ENCODE measurements at regions not wholly inside any gene's neighbourhood (a gene's known extent, or its start where the extent isn't known, plus 50 kb on each side); places are given as distances from the start of the nearest gene placed in this dataset.
A peak's percentile ranks its signal among the peaks of the same experiment; 100 is the strongest.

DNA sequence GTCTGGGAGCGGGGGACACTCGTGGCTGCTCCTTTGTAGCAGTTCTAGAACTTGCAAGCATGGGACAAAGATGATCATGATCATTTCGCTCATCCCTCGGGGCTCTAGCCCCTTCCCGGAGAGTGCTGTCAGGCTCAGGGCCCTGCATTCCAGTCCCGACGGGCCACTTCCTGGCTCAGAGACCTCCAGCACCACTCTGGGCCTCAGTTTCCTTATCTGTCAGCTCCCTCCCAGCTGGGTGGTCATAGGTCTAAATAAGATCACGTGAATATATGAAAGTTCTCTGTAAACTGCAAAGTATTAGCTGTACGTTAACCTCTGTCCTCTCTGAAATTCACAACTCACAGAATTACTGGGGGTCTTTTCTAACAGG lies 52.8 kb upstream of the SLC6A11 start:
- no peaks in the 10 kb centered on the region for H3K36me3 Mint-ChIP-seq
- no peaks in the 10 kb centered on the region for H3K9me3 ChIP-seq (ENCODE audit: low read length)
- H3K4me1 Mint-ChIP-seq = no peaks in the 10 kb centered on the region
- H3K27me3 Mint-ChIP-seq = peaks cover 13 to 54% of the 10 kb centered on the region in 2 donors
- no peak overlapping the region for H3K27ac Mint-ChIP-seq
- CTCF ChIA-PET = interaction anchor here (1.3 kb wide), 1 partner anchor 11 kb away, joined by 3 read pairs; no protein-coding TSS in a partner anchor
- no peaks in the 10 kb centered on the region for H3K9me3 Mint-ChIP-seq
- H3K4me1 ChIP-seq (ENCODE audit: insufficient read depth, low read length) = no peaks in the 10 kb centered on the region
- peak overlapping the region in 1 of 7 donors; percentile 73 for H3K4me3 Mint-ChIP-seq
- no peaks in the 10 kb centered on the region for H3K36me3 ChIP-seq (ENCODE audit: insufficient read depth, low read length)
- no peak overlapping the region for H3K27ac ChIP-seq (ENCODE audit: low read depth, low read length)
- H3K27me3 ChIP-seq (ENCODE audit: insufficient read depth, low read length, poor library complexity, severe bottlenecking) = no peaks in the 10 kb centered on the region
- POLR2A ChIA-PET = no interaction called here
- no peak for DNase-seq
- no peak overlapping the region for H3K4me3 ChIP-seq (ENCODE audit: low read length)

DNA sequence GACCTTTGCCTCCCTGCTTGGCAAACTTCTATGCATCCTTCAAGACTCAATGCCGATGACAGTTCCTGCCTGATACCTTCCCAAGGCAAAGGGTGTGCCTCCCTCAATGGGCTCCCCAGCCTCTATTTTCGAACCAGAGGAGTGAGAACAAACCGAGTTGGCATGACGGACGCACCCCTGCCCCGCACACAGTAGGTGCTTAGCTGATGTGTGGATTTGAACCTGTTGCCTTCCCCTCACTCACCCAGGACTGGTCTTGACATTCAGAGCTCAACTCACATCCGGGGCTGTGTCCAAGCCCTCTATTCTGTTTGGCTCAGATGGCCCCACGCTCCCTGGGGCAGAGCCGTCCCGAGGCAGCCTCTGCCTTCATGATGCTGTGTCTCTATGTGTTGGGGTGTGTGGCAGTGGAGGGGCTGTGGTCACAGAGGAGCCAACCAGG lies 52.2 kb upstream of the SLC6A11 start:
- Histone ChIP-seq H3K9me3 (ENCODE audit: low read length) (no peaks in the 10 kb centered on the region), H3K27me3 (ENCODE audit: insufficient read depth, low read length, poor library complexity, severe bottlenecking) (no peaks in the 10 kb centered on the region), H3K4me3 (ENCODE audit: low read length) (no peak overlapping the region), H3K27ac (ENCODE audit: low read depth, low read length) (no peak overlapping the region), H3K36me3 (ENCODE audit: insufficient read depth, low read length) (no peaks in the 10 kb centered on the region), H3K4me1 (ENCODE audit: insufficient read depth, low read length) (no peaks in the 10 kb centered on the region)
- H3K4me3 Mint-ChIP-seq = no peak overlapping the region
- ChIA-PET CTCF (interaction anchor here (1.3 kb wide), 1 partner anchor 12 kb away, joined by 3 read pairs; no protein-coding TSS in a partner anchor), POLR2A (no interaction called here)
- H3K9me3 Mint-ChIP-seq = no peaks in the 10 kb centered on the region
- DNase-seq = no peak
- no peaks in the 10 kb centered on the region for H3K36me3 Mint-ChIP-seq
- H3K27me3 Mint-ChIP-seq = peaks cover 8 to 54% of the 10 kb centered on the region in 2 donors
- no peak overlapping the region for H3K27ac Mint-ChIP-seq
- H3K4me1 Mint-ChIP-seq = no peaks in the 10 kb centered on the region

DNA sequence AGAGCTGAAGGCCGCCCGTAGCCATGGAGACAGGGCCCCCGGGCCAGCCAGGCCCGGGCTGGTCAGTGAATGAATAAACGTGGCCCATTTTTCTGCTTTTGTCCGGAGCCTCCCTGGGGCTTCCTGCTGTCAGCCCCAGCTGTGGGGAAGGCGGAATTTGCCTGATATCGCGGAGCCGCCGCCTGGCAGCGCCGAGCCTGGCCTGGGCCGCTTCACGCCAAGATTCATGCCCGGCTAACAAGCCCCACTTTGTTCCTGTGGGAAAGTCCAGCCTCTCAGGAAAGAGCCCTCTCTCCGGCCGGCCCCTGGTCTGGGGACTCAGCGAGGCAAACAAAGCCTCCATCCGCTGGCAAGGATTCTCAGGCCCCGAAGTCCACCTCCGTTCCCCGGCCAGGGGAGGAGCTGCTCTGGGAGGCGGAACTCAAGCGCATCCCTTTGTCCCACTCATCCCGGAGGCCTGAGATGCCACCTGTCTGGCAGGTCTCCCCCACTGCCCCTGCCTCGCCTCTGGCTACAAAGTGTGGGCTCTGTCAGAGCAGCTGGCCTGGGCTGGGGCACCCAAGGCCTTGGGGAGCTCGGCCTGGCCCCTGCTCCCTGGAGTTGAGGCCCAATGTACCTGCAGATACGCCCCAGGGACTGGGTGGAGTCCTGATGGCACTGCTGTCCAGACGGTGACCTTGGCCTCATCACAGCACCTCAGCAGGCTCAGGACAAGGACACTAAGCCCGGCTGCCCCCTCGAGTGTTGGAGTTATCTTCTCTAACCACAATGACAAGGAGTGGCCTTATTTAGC lies 51.6 kb upstream of the SLC6A11 start:
- Histone ChIP-seq H3K36me3 (ENCODE audit: insufficient read depth, low read length) (no peaks in the 10 kb centered on the region), H3K9me3 (ENCODE audit: low read length) (no peaks in the 10 kb centered on the region), H3K4me1 (ENCODE audit: insufficient read depth, low read length) (no peaks in the 10 kb centered on the region), H3K27me3 (ENCODE audit: insufficient read depth, low read length, poor library complexity, severe bottlenecking) (no peaks in the 10 kb centered on the region), H3K27ac (ENCODE audit: low read depth, low read length) (no peak overlapping the region), H3K4me3 (ENCODE audit: low read length) (no peak overlapping the region)
- H3K4me1 Mint-ChIP-seq = no peaks in the 10 kb centered on the region
- POLR2A ChIA-PET = no interaction called here
- CTCF ChIA-PET = no interaction called here
- no peak for DNase-seq
- H3K4me3 Mint-ChIP-seq = no peak overlapping the region
- H3K36me3 Mint-ChIP-seq = no peaks in the 10 kb centered on the region
- H3K27me3 Mint-ChIP-seq = peaks cover 5 to 55% of the 10 kb centered on the region in 2 donors
- no peaks in the 10 kb centered on the region for H3K9me3 Mint-ChIP-seq
- no peak overlapping the region for H3K27ac Mint-ChIP-seq

DNA sequence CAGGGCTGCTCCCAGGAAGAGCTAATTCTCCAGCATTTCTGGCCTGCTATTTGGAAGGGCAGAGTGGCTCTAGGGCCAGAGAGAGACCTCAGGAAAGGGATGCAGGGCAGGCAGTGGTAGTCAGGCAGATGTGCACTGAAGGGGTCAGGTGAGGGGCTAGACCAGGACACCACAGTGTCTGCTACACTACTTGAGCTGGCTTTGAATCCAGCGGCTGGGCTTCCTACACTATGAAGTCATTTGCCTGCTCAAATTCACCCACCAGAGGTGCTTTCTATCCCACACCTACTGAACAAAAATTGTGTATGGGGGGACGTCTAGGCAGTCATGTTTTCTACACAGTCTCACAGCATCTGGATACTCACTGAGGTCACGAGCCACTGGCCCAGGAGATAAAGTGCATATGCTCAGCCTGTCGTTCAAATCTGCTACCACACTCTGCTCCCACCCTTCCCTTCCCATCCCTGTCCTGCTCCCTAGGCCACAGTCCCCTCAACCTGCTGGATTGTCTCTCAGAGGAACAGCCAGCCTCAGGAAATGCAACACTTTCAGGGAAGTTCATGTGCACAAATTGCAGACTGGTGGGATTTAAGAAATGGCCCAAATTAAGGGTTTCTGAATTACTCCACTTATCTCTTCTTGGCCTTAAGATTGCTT lies 49.9 kb upstream of the SLC6A11 start:
- CTCF ChIA-PET = no interaction called here
- no peak overlapping the region for H3K4me3 ChIP-seq (ENCODE audit: low read length)
- H3K36me3 ChIP-seq (ENCODE audit: insufficient read depth, low read length) = no peaks in the 10 kb centered on the region
- no peaks in the 10 kb centered on the region for H3K4me1 Mint-ChIP-seq
- no peak overlapping the region for H3K27ac ChIP-seq (ENCODE audit: low read depth, low read length)
- H3K27me3 Mint-ChIP-seq = peaks cover 9 to 59% of the 10 kb centered on the region in 2 donors
- no peaks in the 10 kb centered on the region for H3K27me3 ChIP-seq (ENCODE audit: insufficient read depth, low read length, poor library complexity, severe bottlenecking)
- H3K4me1 ChIP-seq (ENCODE audit: insufficient read depth, low read length) = no peaks in the 10 kb centered on the region
- H3K27ac Mint-ChIP-seq = no peak overlapping the region
- DNase-seq = no peak
- POLR2A ChIA-PET = no interaction called here
- H3K9me3 ChIP-seq (ENCODE audit: low read length) = no peaks in the 10 kb centered on the region
- no peak overlapping the region for H3K4me3 Mint-ChIP-seq
- no peaks in the 10 kb centered on the region for H3K9me3 Mint-ChIP-seq
- no peaks in the 10 kb centered on the region for H3K36me3 Mint-ChIP-seq

All from CD8-positive, alpha-beta memory T cell (primary cell).